Upper lobe of right lung (tissue), 1 donor: ENCODE measurements at regions not wholly inside any gene's neighbourhood (a gene's known extent, or its start where the extent isn't known, plus 50 kb on each side); places are given as distances from the start of the nearest gene placed in this dataset.

Experiments
- ATAC-seq: fragments of 200-7000 bp; cut with Tn5 transposase; one replicate; pipeline ENCODE4 v1.9.1; 2020; ENCODE audit warnings: mild to moderate bottlenecking, moderate library complexity
- DNase-seq: peaks from one replicate; pipeline ENCODE4 v3.0.0-alpha.2; 2020
- H3K27ac ChIP-seq: fragments of 200-600 bp; one replicate; pipeline ENCODE4 v1.8.0; 2022
- H3K27me3 ChIP-seq: fragments of 200-600 bp; one replicate; pipeline ENCODE4 v1.8.0; 2022; ENCODE audit warnings: mild to moderate bottlenecking
- H3K36me3 ChIP-seq: fragments of 200-600 bp; one replicate; pipeline ENCODE4 v1.8.0; 2022
- H3K4me1 ChIP-seq: fragments of 200-600 bp; one replicate; pipeline ENCODE4 v1.8.0; 2022
- H3K4me3 ChIP-seq: fragments of 200-600 bp; one replicate; pipeline ENCODE4 v1.8.0; 2022; ENCODE audit warnings: mild to moderate bottlenecking
- H3K9me3 ChIP-seq: fragments of 200-600 bp; one replicate; pipeline ENCODE4 v1.8.0; 2022
- CTCF ChIP-seq: fragments of 200-600 bp; IDR thresholded peaks from one replicate; pipeline ENCODE4 v1.8.0; 2022; ENCODE audit warnings: antibody characterized with exemption
- intact Hi-C: fragments of 100-400 bp; cut with DNase I; formaldehyde crosslinking; loops from one replicate; pipeline ENCODE4 v1.11.0; 2022
- donor health status: DM: no; HTN: yes; CAD: no; lungs with severe emphysema.

GRCh38 chr13:66009241-66009640 is 1220.9 kb downstream of the PCDH9 start:
- no peaks in the 10 kb centered on the region for H3K36me3 ChIP-seq
- no peak for TF ChIP-seq CTCF
- DNase-seq, result no peak
- H3K27me3 ChIP-seq, result no peaks in the 10 kb centered on the region
- intact Hi-C loops, result no loop called here
- no peaks in the 10 kb centered on the region for H3K4me1 ChIP-seq
- H3K9me3 ChIP-seq, result peaks cover under 1% of the 10 kb centered on the region
- H3K27ac ChIP-seq, result no peak overlapping the region
- H3K4me3 ChIP-seq, result no peak overlapping the region
- ATAC-seq, result no peak

GRCh38 chr13:66003558-66003957 is 1226.6 kb downstream of the PCDH9 start:
- H3K4me3 ChIP-seq, result no peak overlapping the region
- H3K27me3 ChIP-seq, result no peaks in the 10 kb centered on the region
- ATAC-seq (no peak), DNase-seq (no peak)
- intact Hi-C loops, result no loop called here
- no peaks in the 10 kb centered on the region for H3K36me3 ChIP-seq
- no peak for TF ChIP-seq CTCF
- no peaks in the 10 kb centered on the region for H3K4me1 ChIP-seq
- H3K9me3 ChIP-seq, result peaks cover 9% of the 10 kb centered on the region
- no peak overlapping the region for H3K27ac ChIP-seq

GRCh38 chr13:66001140-66001539 is 1229.0 kb downstream of the PCDH9 start:
- Histone ChIP-seq H3K27ac (no peak overlapping the region), H3K4me3 (no peak overlapping the region), H3K36me3 (no peaks in the 10 kb centered on the region), H3K9me3 (peaks cover 9% of the 10 kb centered on the region), H3K4me1 (no peaks in the 10 kb centered on the region), H3K27me3 (no peaks in the 10 kb centered on the region)
- intact Hi-C loops, result no loop called here
- DNase-seq (no peak), ATAC-seq (no peak)
- no peak for TF ChIP-seq CTCF

GRCh38 chr13:65999411-65999810 is 1230.7 kb downstream of the PCDH9 start:
- intact Hi-C loops, result no loop called here
- no peak for TF ChIP-seq CTCF
- Histone ChIP-seq H3K27ac (no peak overlapping the region), H3K4me1 (no peaks in the 10 kb centered on the region), H3K9me3 (peaks cover 9% of the 10 kb centered on the region), H3K27me3 (no peaks in the 10 kb centered on the region), H3K36me3 (no peaks in the 10 kb centered on the region), H3K4me3 (no peak overlapping the region)
- DNase-seq (no peak), ATAC-seq (no peak)

- TF ChIP-seq CTCF, result no peak
- ATAC-seq (no peak), DNase-seq (no peak)
- Histone ChIP-seq H3K4me1 (no peaks in the 10 kb centered on the region), H3K36me3 (no peaks in the 10 kb centered on the region), H3K4me3 (no peak overlapping the region), H3K27me3 (no peaks in the 10 kb centered on the region), H3K27ac (no peak overlapping the region), H3K9me3 (no peaks in the 10 kb centered on the region)
- intact Hi-C loops, result no loop called here
These were observed 1239.5 kb downstream of the PCDH9 start for GRCh38 chr13:65990684-65991083.

GRCh38 chr13:65985612-65986011 is 1244.5 kb downstream of the PCDH9 start:
- Histone ChIP-seq H3K27me3 (no peaks in the 10 kb centered on the region), H3K9me3 (no peaks in the 10 kb centered on the region), H3K27ac (no peak overlapping the region), H3K4me1 (no peaks in the 10 kb centered on the region), H3K4me3 (no peak overlapping the region), H3K36me3 (no peaks in the 10 kb centered on the region)
- no peak for ATAC-seq
- intact Hi-C loops, result no loop called here
- TF ChIP-seq CTCF, result no peak
- no peak for DNase-seq
